Stimulated activated CD4-positive, alpha-beta T cell treated with anti-CD3 and anti-CD28 coated beads, Interleukin-1b, Interleukin-23, amount 100 ng/mL, for 48 hours (primary cell): ENCODE measurements at regions not wholly inside any gene's neighbourhood (a gene's known extent, or its start where the extent isn't known, plus 50 kb on each side); places are given as distances from the start of the nearest gene placed in this dataset.
"Not testable (repeated sequence)": the region's sequence is repeated elsewhere in the genome, so short reads cannot be mapped to it uniquely, and the experiment has no call there.

ENCODE experiments used
- DNase-seq: peaks from one replicate; pipeline ENCODE4 v3.0.0-alpha.2; 2020

DNA sequence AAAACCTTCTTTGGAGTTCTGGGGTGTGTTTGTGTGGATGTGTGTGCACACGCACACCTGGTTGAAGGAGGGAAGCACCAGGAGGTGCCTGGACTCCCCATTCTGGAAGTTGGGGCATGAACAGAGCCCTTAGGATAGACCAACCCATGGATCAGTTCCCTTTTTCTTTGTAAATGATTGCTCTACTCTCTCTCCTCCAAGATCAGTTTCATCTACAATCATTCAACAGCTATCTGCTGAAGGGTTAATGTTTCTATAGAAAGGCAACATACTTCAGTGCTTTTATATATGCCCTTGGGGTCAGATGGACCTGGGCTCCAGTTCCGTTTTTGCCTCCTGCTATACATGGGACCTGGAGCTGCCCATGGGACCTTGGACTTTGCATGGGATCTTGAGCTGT lies 352.1 kb upstream of the CFAP20DC start:
- DNase-seq: no peak

GRCh38 chr3:59392116-59392515 lies 342.3 kb upstream of the CFAP20DC start:
- DNase-seq: no peak

GRCh38 chr3:59391131-59391530 lies 341.3 kb upstream of the CFAP20DC start:
- DNase-seq: no peak

- DNase-seq: peak; percentile 35
Observed at GRCh38 chr3:59388555-59389270, 338.9 kb upstream of the CFAP20DC start.

DNA sequence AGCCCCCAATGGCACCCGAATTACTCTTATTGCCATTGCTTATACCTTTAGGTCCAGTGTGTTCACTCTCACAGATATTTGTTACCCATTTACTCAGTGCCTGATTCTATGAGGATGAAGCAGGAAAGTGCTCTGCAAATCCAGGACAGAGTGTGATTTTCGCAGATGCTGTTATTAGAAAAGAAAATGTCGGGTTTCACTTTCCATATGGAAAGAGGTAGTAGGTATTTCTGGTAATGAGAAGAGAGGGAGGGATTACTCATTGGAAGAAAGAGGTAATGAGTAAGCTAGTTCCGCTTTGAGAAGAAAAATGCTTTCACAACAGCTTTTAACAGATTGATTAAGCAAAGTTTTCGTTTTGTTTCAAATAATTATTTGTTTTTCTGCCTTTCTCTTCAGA lies 336.3 kb upstream of the CFAP20DC start:
- no peak for DNase-seq

DNA sequence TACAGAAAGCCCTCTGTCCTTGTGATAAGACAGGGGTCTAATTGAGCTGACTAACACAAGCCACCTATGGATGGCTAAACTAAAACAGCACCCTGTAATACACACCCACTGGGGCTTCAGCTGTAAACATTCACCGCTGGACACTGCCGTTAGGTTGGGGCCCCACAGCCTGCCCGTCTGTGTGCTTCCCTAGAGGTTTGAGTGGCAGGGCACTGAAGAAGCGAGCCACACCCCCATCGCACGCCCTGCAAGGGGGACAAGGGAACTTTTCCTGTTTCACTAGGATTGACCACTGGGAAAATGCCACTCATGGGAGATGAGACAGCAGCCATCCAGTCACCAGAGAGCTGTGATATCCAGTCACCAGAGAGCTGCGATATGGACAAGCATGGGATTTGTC lies 335.7 kb upstream of the CFAP20DC start:
- no peak for DNase-seq

GRCh38 chr3:59381282-59381681 lies 331.5 kb upstream of the CFAP20DC start:
- no peak for DNase-seq

DNA sequence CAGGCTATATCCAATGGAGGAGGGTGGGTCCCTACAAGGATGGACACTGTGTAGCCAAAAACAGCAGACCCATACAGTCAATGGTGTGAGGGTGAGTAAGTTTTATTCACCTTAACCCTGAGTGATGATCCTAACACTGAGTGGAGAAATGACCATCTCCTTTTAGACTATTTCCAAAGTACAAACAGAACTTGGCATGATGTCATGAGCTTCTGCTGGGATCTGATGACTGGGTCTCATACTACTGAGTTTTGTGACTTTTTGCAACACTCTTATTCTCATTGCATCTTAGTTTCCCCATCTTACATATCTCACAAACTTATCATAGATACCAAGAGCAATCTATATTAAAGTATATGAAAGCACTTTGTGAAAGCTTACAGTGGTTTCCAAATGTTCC lies 330.3 kb upstream of the CFAP20DC start:
- DNase-seq: no peak

DNA sequence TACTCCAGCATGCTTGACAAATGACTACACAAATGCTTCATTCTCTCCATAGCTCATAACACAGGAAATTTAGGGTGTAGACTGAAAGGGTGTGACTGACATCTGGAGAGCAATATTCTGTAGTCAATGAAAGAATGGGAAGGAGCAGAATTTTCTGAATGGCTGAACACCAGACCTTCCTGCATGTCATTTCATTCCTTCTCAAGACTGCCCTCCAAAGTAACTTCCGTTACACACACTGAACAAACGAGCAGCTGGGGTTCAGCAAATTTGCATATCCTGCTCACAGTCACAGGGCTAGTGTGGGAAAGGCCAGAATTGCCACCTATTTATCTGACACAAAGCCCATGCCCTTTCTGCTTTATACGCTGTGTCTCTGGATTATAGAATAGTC lies 325.0 kb upstream of the CFAP20DC start:
- no peak for DNase-seq

DNA sequence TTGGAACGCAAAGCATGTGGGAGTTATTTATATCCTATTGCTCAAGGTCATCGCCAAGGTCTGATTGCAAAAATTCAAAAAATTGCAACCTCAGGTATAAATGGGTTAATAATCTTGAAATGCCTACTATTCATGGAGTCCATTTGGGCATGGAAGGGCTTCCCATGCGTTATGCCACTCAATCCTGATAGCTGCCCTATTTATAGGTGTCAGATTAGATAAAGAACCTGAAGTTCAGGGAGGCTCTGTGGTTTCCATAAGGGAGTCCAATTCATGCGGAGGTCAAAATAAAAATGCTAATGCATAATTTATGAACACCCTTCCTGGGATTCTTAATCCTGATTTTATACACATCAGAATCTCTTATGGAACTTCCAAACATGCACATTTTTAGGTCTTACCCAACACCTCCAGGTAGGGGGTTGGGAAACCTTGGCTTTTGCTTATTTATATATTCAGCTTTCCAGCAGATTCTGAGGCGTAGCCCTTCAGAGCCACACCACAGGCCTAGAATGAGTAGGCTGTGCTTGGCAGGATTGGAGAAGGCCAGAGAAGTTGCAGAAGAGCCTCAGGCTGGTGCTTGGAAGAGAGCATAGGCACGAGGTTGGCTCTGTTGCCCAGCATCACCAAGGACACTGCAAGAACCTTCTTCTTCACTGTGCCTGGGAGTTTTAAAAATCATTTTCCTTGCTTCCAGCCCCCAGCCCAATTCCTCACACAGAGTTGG lies 324.4 kb upstream of the CFAP20DC start:
- DNase-seq: no peak

DNA sequence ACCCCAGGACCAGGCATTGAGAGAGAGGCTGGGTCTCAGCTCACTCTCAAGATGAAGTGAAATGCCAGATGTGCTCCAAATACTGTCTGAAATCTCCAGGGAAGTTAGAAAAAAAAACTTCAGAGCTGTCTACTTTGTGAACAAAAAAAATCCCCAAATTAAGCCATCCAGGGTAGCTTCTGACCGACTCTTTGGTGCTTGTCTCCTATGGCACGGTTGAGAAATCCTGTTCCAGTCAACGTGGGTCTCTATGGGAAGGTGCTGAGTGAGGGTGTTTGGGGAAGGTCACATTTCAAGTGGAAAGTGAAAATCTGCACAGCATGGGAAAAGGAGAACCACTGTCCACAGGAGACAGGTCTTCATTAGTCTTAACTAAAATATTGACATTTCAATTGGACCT lies 322.5 kb upstream of the CFAP20DC start:
- DNase-seq: no peak

DNA sequence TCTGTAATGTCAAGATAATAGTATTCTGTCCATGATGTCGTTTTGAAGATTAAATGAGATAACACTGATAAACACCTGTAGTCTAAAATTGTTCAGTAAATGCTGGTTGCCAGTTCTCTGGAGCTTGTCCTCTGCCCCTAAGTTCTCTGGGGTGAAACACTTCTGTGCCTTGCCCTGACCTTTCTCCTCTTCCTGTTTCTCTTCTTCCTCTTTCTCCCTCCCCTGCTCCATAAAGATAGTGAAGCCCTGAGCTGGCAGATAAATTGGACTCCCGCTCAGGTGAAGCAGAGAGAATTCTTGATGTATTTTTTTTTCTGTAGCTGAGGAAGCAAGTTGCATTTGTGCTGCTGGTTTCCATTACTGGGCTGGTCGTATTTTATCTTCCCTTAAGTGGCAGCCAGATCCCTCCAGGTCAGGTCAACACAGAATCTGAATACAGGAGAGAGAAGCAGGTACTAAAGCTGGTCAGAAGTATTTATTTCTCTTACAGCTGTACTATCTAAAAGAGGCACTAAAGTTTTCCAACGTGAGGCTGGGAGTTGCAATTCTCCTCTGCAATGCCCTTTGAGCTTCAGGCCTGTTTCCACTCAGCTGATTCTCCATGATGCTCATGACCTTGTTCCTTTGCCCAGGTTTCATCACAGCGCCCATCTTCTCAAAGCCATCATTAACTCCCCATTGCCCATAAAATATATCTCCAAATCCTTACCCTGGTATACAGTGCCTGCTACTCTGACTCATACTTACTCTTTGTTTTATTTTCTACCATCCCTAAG lies 319.3 kb upstream of the CFAP20DC start:
- DNase-seq: no peak

DNA sequence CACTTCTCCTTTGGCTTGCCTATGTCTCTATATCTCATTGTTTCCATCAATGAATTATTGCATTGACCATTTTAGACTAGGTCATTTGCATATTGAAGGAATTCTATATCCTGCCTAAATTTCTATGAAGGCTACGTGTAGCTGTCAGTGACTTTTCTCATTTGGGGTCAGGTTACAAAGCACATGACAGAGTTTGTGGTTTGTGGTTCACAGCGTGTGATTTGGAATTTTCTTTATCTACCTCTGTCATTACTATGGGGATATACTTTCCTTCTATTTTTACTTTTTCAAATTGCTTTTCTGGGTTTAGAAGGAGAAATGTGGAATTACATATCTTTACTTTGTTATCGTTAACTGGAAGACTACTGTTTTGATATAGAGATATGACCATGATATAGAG lies 317.3 kb upstream of the CFAP20DC start:
- DNase-seq: no peak

DNA sequence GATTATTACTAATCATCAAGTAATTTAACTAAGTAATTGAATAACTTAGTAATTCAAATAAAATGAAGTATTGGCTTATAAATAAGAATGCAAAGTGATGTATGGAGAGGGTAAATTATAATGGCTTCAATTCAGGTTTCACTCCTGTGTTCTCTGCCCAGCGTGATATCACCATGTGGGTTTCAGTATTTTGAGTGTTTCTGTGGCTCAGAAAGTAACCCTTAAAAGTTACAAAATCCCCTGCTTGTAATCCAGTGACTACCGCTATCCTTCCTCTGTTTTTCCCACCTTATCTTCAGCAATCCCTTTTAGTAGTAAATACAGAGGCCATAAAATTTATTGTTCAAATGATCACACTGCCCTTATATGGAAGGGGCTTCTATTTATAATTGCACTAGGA lies 316.4 kb upstream of the CFAP20DC start:
- DNase-seq: no peak

GRCh38 chr3:59364496-59364895 lies 314.7 kb upstream of the CFAP20DC start:
- DNase-seq: no peak

- not testable (repeated sequence) for DNase-seq
Observed at GRCh38 chr3:59360312-59360711, 310.5 kb upstream of the CFAP20DC start.

GRCh38 chr3:59341459-59341858 lies 291.6 kb upstream of the CFAP20DC start:
- no peak for DNase-seq

DNA sequence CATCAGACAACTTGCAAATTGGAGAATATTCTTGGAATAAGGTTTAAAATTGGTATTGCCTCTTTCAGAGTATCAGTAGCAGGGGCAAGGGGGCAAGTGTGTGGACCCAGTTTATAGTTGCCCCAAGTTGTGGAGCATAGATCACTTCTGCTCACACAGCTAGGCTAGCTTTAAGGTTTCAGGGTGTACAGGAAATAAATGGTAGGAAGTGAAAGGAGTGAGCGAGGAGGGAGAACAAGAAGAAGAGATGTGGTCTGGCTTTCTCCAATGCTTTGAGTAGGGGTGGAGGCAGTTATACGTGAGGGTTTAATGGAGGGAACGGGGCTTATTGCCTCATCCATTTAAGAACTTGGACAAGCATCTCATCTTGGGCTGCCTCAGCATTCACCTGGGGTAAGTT lies 290.0 kb upstream of the CFAP20DC start:
- DNase-seq: no peak

GRCh38 chr3:59338934-59339333 lies 289.1 kb upstream of the CFAP20DC start:
- no peak for DNase-seq

DNA sequence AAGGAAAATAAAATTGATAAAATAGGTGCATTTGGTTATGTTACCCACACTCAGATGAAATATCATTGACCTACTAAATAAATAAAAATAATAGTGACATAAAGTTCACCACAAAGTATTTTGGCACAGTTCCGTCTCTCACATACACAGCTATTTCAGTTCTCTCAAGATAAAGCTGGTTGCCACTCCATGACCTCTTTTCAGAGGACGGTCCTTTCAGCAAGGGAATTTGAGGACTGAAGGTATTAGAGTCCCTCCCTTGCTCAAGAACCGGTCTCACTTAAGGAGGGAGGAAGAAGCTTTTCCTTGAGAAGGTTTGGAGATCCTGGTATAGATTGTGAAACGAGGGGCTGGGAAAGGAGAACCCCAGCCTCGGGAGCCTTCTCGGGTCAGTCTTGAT lies 285.5 kb upstream of the CFAP20DC start:
- DNase-seq: no peak

GRCh38 chr3:59334585-59334984 lies 284.8 kb upstream of the CFAP20DC start:
- DNase-seq: no peak

- DNase-seq: no peak
Observed at GRCh38 chr3:59327376-59327808, 277.6 kb upstream of the CFAP20DC start.

GRCh38 chr3:59326246-59327024 lies 276.6 kb upstream of the CFAP20DC start:
- no peak for DNase-seq
